Chondrocyte (in vitro differentiated cells): ENCODE measurements at regions not wholly inside any gene's neighbourhood (a gene's known extent, or its start where the extent isn't known, plus 50 kb on each side); places are given as distances from the start of the nearest gene placed in this dataset.

Experiments used
- DNase-seq: peaks from one replicate; pipeline ENCODE4 v3.0.0; 2021; ENCODE audit warnings: mixed read lengths, low spot score
- H3K27ac Mint-ChIP-seq: one replicate; pipeline ENCODE4 v1.8.0; 2021; ENCODE audit warnings: mild to moderate bottlenecking, moderate library complexity, mixed read lengths; ENCODE audit not compliant: unreplicated experiment
- H3K27me3 Mint-ChIP-seq: 2 replicates; pipeline ENCODE4 v1.8.0; 2021; ENCODE audit warnings: low read depth, mixed read lengths
- H3K36me3 Mint-ChIP-seq: 2 replicates; pipeline ENCODE4 v1.8.0; 2021; ENCODE audit warnings: low read depth, mixed read lengths
- H3K4me1 Mint-ChIP-seq: 2 replicates; pipeline ENCODE4 v1.8.0; 2021; ENCODE audit warnings: low read depth, mild to moderate bottlenecking, mixed read lengths
- H3K4me3 Mint-ChIP-seq: one replicate; pipeline ENCODE4 v1.8.0; 2021; ENCODE audit warnings: mild to moderate bottlenecking, moderate library complexity, mixed read lengths; ENCODE audit not compliant: unreplicated experiment
- H3K9me3 Mint-ChIP-seq: 2 replicates; pipeline ENCODE4 v1.8.0; 2021; ENCODE audit warnings: low read depth, mixed read lengths
- CTCF ChIP-seq: fragments of 200-600 bp; sonication (generic); IDR thresholded peaks from 2 replicates; pipeline ENCODE4 v1.5.0; 2021; ENCODE audit warnings: antibody characterized with exemption, mild to moderate bottlenecking, moderate library complexity

- TF ChIP-seq CTCF = no peak
- Mint-ChIP-seq H3K9me3 (no peaks in the 10 kb centered on the region), H3K4me1 (no peaks in the 10 kb centered on the region), H3K36me3 (peaks cover 9% of the 10 kb centered on the region), H3K4me3 (no peak overlapping the region), H3K27ac (no peak overlapping the region), H3K27me3 (no peaks in the 10 kb centered on the region)
- DNase-seq = no peak
Observed at GRCh38 chrX:10089378-10089795, 67.4 kb upstream of the CLCN4 start.

GRCh38 chrX:10090319-10090718 is 66.5 kb upstream of the CLCN4 start:
- H3K4me3 Mint-ChIP-seq = no peak overlapping the region
- DNase-seq = no peak
- TF ChIP-seq CTCF = no peak
- no peaks in the 10 kb centered on the region for H3K27me3 Mint-ChIP-seq
- no peak overlapping the region for H3K27ac Mint-ChIP-seq
- H3K36me3 Mint-ChIP-seq = peaks cover 9% of the 10 kb centered on the region
- H3K4me1 Mint-ChIP-seq = no peaks in the 10 kb centered on the region
- H3K9me3 Mint-ChIP-seq = peaks cover 2% of the 10 kb centered on the region

GRCh38 chrX:10095246-10095645 is 61.5 kb upstream of the CLCN4 start:
- H3K36me3 Mint-ChIP-seq = peaks cover 19% of the 10 kb centered on the region
- peaks cover 11% of the 10 kb centered on the region for H3K4me1 Mint-ChIP-seq
- no peak for TF ChIP-seq CTCF
- H3K9me3 Mint-ChIP-seq = peaks cover 13% of the 10 kb centered on the region
- no peak overlapping the region for H3K4me3 Mint-ChIP-seq
- no peak for DNase-seq
- H3K27ac Mint-ChIP-seq = no peak overlapping the region
- H3K27me3 Mint-ChIP-seq = no peaks in the 10 kb centered on the region

- TF ChIP-seq CTCF = no peak
- DNase-seq = no peak
- Mint-ChIP-seq H3K4me1 (peaks cover 11% of the 10 kb centered on the region), H3K27me3 (no peaks in the 10 kb centered on the region), H3K36me3 (peaks cover 17% of the 10 kb centered on the region), H3K9me3 (peaks cover 13% of the 10 kb centered on the region), H3K27ac (no peak overlapping the region), H3K4me3 (no peak overlapping the region)
Observed at GRCh38 chrX:10095698-10096432, 60.9 kb upstream of the CLCN4 start.

- H3K4me1 Mint-ChIP-seq = peaks cover 15% of the 10 kb centered on the region
- no peak overlapping the region for H3K4me3 Mint-ChIP-seq
- peaks cover 21% of the 10 kb centered on the region for H3K36me3 Mint-ChIP-seq
- no peak overlapping the region for H3K27ac Mint-ChIP-seq
- DNase-seq = no peak
- H3K9me3 Mint-ChIP-seq = peaks cover 13% of the 10 kb centered on the region
- no peak for TF ChIP-seq CTCF
- no peaks in the 10 kb centered on the region for H3K27me3 Mint-ChIP-seq
Observed at GRCh38 chrX:10098270-10098713, 58.5 kb upstream of the CLCN4 start.
